GM18507 (cell line): ENCODE measurements at regions not wholly inside any gene's neighbourhood (a gene's known extent, or its start where the extent isn't known, plus 50 kb on each side); places are given as distances from the start of the nearest gene placed in this dataset.

ENCODE experiments used
- DNase-seq: peaks from one replicate; pipeline ENCODE4 v3.0.0; 2011; ENCODE audit warnings: low read depth; ENCODE audit not compliant: insufficient read length; ENCODE audit errors: extremely low spot score
- FAIRE-seq: peaks from 2 replicates; lab custom pipeline; 2011; peaks lifted over from hg19 to GRCh38; lab: Jason Lieb, UNC

DNA sequence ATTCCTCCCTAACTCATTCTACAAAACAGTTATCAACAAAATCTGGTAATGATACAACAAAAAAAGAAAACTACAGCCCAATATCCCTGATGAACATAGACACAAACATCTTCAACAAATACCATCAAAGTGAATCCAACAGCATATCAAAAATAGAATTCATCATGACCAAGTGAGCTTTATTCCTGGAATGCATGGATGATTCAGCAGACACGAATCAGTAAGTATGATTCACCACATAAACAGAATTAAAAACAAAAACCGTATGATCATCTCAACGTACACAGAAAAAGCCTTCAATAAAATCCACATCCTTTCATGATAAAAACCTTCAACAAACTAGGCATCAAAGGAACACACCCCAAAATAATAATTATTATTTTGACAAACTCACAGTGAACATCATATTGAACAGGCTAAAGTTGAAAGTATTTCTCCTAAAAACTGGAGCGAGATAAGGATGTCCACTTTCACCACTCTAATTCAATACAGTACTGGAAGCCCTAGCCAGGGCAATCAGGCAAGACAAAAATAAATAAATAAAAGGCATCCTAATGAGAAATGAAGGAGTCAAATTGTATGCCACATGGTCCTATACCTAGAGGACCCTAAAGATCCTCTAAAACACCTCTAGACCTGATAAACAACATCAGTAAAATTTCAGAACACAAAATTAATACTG lies 305.1 kb upstream of the RGMB start:
- FAIRE-seq (no peak), DNase-seq (no peak)

GRCh38 chr5:98470747-98471146 lies 302.7 kb upstream of the RGMB start:
- FAIRE-seq (no peak), DNase-seq (no peak)

DNA sequence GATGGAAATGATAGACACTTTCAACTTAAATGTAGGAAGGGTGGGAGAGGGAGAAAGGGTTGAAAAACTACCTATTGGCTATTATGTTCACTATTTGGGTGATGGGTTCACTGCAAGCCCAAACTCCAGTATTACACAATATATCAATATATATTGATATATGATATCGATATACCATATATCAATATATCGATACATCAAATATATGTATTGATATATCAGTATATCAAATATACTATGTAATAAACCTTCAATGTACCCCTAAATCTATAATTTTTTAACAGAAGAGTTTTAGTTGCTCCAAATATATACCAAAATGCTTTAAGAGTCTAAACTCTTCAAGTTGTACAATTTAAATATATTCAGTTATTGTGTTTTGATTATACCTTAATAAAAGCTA lies 302.0 kb upstream of the RGMB start:
- no peak for DNase-seq
- no peak for FAIRE-seq

DNA sequence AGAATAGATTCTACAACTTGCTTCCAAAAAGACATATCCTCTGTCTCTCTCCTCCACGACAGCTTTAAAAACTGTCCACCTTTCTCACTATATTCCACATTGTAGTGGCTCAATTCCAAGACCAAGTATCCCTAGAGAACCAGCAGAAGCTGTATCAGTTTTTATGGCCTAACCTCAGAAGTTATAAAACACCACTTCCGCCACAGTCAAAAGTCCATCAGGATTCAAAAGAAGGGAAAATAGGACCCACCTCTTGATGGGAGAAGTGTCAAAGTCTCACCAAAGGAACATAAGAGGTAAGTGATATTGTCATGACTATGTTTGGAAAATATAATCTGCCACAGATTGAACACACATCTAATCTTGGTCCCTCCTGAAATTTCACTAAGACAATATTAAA lies 299.2 kb upstream of the RGMB start:
- no peak for FAIRE-seq
- no peak for DNase-seq

- no peak for FAIRE-seq
- DNase-seq, result no peak
These were observed 298.7 kb upstream of the RGMB start for GRCh38 chr5:98474782-98475181.

DNA sequence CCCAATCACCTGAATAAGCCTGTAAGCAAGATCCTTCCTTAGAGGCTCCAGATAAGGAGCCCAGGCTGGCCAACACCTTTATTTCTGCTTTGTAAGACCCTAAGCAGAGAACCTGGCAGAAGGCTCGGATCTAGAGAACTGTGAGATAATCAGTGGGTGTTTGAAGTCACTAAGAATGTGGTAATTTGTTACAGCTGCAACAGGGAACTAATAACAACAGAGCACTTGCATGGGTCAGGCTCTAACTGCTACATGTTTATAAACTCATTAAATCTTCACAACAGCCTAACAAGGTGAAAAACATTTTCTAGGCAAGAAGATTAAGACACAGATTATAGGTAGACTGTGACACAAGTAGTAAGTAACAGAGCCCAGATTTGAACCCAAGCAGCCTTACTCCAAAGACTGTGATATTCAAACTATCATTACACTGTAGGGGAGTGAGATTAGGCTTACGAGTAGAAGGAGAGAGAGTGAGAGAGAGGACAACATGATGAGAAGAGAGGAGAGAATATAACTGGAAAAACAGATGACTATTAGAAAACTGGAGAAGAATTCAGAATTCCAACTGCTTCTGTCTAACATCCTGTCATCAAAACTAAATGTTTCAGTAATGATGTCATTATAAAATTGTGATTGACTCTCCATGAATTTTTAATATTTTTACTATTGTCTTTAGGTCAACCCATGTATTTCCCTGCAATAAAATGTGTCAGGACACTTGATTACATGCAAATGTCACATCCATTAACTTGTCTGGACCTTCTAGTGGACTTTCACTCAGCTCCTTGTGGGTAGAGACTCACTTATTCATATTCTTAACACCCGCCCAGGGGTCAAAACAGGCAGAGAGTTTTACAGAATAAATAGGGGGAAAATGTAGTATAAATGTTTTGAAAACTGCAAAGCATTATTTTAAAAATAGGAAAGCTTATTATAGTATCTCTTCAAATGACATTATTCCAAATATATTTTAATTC lies 290.9 kb upstream of the RGMB start:
- no peak for FAIRE-seq
- DNase-seq, result no peak

- DNase-seq, result no peak
- FAIRE-seq, result no peak
These were observed 290.2 kb upstream of the RGMB start for GRCh38 chr5:98483301-98483685.

- DNase-seq, result no peak
- FAIRE-seq, result no peak
These were observed 284.4 kb upstream of the RGMB start for GRCh38 chr5:98489021-98489420.

- DNase-seq, result no peak
- FAIRE-seq, result no peak
These were observed 283.1 kb upstream of the RGMB start for GRCh38 chr5:98490348-98490747.

- FAIRE-seq (no peak), DNase-seq (no peak)
These were observed 281.2 kb upstream of the RGMB start for GRCh38 chr5:98492258-98492657.

DNA sequence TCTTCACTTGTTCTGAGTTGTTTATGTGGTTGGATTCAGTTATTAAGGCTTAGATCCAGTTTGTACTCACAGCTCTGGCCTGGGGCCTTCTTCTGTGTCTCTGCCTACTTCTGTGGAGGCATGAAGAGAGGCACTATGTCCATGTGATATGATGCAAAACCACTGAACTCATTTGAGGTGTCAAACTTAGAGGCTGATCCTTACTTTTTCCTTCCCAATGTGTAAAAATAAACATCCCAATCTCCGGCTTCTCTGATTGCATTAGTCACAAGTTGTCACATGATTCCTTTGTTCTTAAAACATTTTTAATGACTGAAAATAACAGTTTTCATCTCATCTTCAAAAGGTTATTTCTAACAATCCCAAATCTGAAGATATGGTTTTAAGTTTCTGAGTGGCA lies 276.0 kb upstream of the RGMB start:
- DNase-seq (no peak), FAIRE-seq (no peak)

- FAIRE-seq, result no peak
- no peak for DNase-seq
These were observed 275.4 kb upstream of the RGMB start for GRCh38 chr5:98498028-98498427.

GRCh38 chr5:98499892-98500291 lies 273.6 kb upstream of the RGMB start:
- FAIRE-seq (no peak), DNase-seq (no peak)

GRCh38 chr5:98500811-98501210 lies 272.7 kb upstream of the RGMB start:
- FAIRE-seq, result no peak
- DNase-seq, result no peak

- DNase-seq (no peak), FAIRE-seq (no peak)
These were observed 269.8 kb upstream of the RGMB start for GRCh38 chr5:98503616-98504015.

- FAIRE-seq (no peak), DNase-seq (no peak)
These were observed 269.0 kb upstream of the RGMB start for GRCh38 chr5:98504505-98504904.

GRCh38 chr5:98510143-98510985 lies 263.1 kb upstream of the RGMB start:
- FAIRE-seq, result no peak
- no peak for DNase-seq

DNA sequence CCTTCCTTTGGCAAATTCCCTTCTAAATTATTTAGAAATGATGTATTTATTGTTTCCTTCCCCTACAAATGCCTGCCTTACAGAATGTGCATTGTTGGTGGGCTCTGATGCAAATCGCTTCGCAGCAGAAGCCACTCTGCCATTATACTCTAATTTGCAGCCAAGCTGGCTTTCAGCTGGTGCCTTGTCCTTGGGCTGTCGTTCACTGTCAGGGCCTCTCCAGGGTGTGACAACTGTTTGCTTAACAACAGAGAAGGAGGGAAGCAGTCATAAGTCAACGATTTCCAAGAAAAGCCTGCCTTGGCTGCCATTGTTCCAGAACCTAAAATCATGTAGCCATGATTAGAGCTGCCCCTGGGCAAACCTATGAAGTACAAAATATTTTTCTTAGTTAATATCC lies 260.1 kb upstream of the RGMB start:
- FAIRE-seq (no peak), DNase-seq (no peak)

GRCh38 chr5:98514215-98514614 lies 259.2 kb upstream of the RGMB start:
- FAIRE-seq (no peak), DNase-seq (no peak)

GRCh38 chr5:98516701-98517100 lies 256.8 kb upstream of the RGMB start:
- FAIRE-seq (no peak), DNase-seq (no peak)
